Transverse colon (tissue), 3 donors: ENCODE measurements at regions not wholly inside any gene's neighbourhood (a gene's known extent, or its start where the extent isn't known, plus 50 kb on each side); places are given as distances from the start of the nearest gene placed in this dataset.

ENCODE experiments used
- CTCF ChIP-seq, 5 experiments: fragments of 200-600 bp in 3 of 5; fragments of 450-650 bp in 2 of 5; sonication (generic) in 3 of 5; IDR thresholded peaks; 1 replicate in 2 of 5; 2 replicates in 3 of 5; pipeline ENCODE4 v1.5.1; 2016 to 2017; ENCODE audit warnings: antibody characterized with exemption in 5 of 5, inconsistent platforms in 3 of 5, mild to moderate bottlenecking in 2 of 5, moderate library complexity in 1 of 5
- EP300 ChIP-seq: sonication (generic); formaldehyde crosslinking; IDR thresholded peaks from one replicate; pipeline ENCODE4 v1.6.1; 2017; ENCODE audit warnings: antibody characterized with exemption, low read depth

DNA sequence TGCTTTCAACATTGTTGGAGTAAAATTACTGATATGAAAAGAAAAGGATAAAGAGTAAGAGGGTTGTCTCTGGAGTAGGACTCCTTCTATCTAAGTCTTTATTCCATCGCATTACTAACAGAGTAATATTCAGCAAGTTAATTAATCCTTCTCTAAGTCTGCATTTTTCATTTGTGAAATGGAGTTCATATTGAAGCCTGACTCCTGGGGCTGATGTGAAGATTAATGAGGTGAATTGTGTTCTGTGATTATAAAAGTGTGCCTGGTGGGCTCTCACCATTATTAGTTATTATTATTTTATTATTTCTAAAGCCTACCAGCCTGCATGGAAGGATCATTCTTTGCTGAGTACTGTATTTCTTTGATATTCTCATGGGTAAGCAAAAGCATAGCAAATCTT lies 1096.7 kb downstream of the KCNT2 start:
- TF ChIP-seq CTCF (IDR thresholded peaks at IDR 0.05) (no peak), EP300 (no peak)
